Small intestine (tissue), 7 donors: ENCODE measurements at regions not wholly inside any gene's neighbourhood (a gene's known extent, or its start where the extent isn't known, plus 50 kb on each side); places are given as distances from the start of the nearest gene placed in this dataset.
"Not testable (repeated sequence)": the region's sequence is repeated elsewhere in the genome, so short reads cannot be mapped to it uniquely, and the experiment has no call there.

Experiments used
- DNase-seq, 2 donors: peaks; one replicate each; pipeline versions ENCODE4 v3.0.0 to v3.0.0-alpha.2; 2013
- FAIRE-seq: peaks from 2 replicates; lab custom pipeline; 2012; peaks lifted over from hg19 to GRCh38; lab: Jason Lieb, UNC
- H3K27ac ChIP-seq, 3 donors: one replicate each; pipeline ENCODE4 v1.5.1; 2013; ENCODE audit warnings: low read length in 2 of 3, mild to moderate bottlenecking in 2 of 3, control low read depth in 1 of 3, inconsistent platforms in 1 of 3, low read depth in 1 of 3, moderate library complexity in 1 of 3
- H3K27me3 ChIP-seq, 3 donors: one replicate each; pipeline ENCODE4 v1.6.1; 2013; ENCODE audit warnings: low read length in 3 of 3, inconsistent platforms in 1 of 3; ENCODE audit not compliant: control insufficient read depth in 3 of 3, insufficient read depth in 3 of 3
- H3K36me3 ChIP-seq, 3 donors: one replicate each; pipeline ENCODE4 v1.6.1; 2013; ENCODE audit warnings: low read length in 3 of 3, inconsistent platforms in 1 of 3, low read depth in 1 of 3, mild to moderate bottlenecking in 1 of 3, moderate library complexity in 1 of 3; ENCODE audit not compliant: control insufficient read depth in 3 of 3, insufficient read depth in 2 of 3
- H3K4me1 ChIP-seq, 3 donors: one replicate each; pipeline ENCODE4 v1.6.1; 2013; ENCODE audit warnings: low read length in 2 of 3, inconsistent platforms in 1 of 3, low read depth in 1 of 3, mild to moderate bottlenecking in 1 of 3, moderate library complexity in 1 of 3; ENCODE audit not compliant: control insufficient read depth in 3 of 3, insufficient read depth in 2 of 3
- H3K4me3 ChIP-seq, 3 donors: one replicate each; pipeline ENCODE4 v1.5.1; 2013; ENCODE audit warnings: low read length in 3 of 3, control low read depth in 1 of 3, inconsistent platforms in 1 of 3, low read depth in 1 of 3, mild to moderate bottlenecking in 1 of 3, moderate library complexity in 1 of 3
- H3K9me3 ChIP-seq, 2 donors: one replicate each; pipeline ENCODE4 v1.6.1; 2013; ENCODE audit warnings: low read depth in 1 of 2, low read length in 1 of 2; ENCODE audit not compliant: control insufficient read depth in 2 of 2, insufficient read depth in 1 of 2
- WGBS, 3 donors: extraction: QIAGEN DNeasy Blood & Tissue Kit; methylation state at CpG; one replicate each; pipeline ENCODE4 v1.1.7; 2013; 5-methylcytosine and 5-hydroxymethylcytosine counted together
- donor health status: healthy with polysubstance abuse.
- donor health status: control.
- donor health status: control.
- donor health status: Bipolar disorder and iron deficiency.
- donor health status: healthy.

DNA sequence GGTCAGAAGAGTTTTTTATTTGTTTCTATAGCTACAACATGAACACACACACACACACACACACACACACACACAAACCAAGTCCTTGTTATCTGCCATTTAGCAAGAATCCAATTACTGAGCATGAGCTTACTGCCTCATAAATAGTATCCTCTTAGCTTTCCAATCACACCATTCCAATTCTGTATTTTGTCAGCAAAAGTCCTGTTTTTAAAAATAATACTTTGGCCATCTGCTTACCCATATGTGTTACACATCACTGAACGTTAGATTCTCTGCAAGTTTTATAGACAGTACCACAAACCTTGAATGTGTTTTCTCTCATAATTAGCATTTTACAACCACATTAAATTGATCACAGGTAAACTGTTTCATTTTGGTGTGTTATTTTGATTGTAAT, 1905.4 kb upstream of the FLRT2 start:
- Histone ChIP-seq H3K27ac (no peak overlapping the region), H3K27me3 (no peaks in the 10 kb centered on the region), H3K4me1 (no peaks in the 10 kb centered on the region), H3K36me3 (no peaks in the 10 kb centered on the region), H3K4me3 (no peak overlapping the region), H3K9me3 (no peaks in the 10 kb centered on the region)
- no peak for FAIRE-seq
- 48 to 63% (median 52%) methylated on average over 1 of the region's 1 CpG for WGBS, 3 donors
- DNase-seq: no peak

DNA sequence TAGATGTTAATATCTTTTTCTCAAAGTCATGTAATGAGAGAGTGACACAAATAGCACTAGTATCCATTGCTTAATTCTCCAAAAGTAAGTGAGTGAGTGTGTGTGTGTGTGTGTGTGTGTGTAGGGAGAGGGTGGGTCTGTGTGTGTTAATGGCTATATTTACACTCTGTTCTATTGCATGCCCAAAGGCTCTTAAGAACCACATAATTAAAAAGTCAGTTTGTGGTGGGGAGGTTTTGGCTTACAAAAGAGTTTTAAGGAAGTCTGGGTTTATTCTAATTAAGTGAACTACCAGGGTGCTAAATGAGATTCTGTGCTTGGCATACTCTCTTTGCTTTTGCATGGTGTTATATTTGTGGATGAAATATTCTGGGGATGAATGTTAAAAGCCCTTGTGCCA, 1897.6 kb upstream of the FLRT2 start:
- FAIRE-seq: no peak
- H3K4me3 ChIP-seq: no peak overlapping the region
- H3K27ac ChIP-seq: no peak overlapping the region
- H3K4me1 ChIP-seq: no peaks in the 10 kb centered on the region
- no peaks in the 10 kb centered on the region for H3K9me3 ChIP-seq
- DNase-seq: no peak
- H3K36me3 ChIP-seq: no peaks in the 10 kb centered on the region
- no peaks in the 10 kb centered on the region for H3K27me3 ChIP-seq

DNA sequence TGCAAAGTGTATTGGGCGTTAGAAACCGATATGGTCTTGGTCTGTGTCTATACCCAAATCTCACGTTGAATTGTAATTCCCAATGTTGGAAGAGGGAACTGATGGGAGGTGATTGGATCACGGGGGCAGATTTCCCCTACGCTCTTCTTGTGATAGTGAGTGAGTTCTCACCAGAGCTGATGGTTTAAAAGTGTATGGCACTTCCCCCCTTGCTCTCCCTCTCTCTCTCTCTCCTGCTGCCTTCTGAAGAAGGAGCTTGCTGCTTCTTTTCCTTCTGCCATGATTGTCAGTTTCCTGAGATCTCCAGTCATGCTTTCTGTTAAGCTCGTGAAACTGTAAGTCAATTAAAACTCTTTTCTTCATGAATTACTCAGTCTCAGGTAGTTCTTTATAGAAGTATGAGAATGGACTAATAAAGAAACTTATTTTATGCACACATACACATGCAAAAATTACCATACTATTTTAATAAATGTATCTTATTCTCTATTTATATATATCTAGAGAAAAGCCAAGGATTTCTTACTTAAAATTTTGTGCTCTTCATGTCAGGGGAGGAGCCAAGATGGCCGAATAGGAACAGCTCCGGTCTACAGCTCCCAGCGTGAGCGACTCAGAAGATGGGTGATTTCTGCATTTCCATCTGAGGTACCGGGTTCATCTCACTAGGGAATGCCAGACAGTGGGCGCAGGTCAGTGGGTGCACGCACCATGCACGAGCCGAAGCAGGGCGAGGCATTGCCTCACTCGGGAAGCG, 1891.0 kb upstream of the FLRT2 start:
- Histone ChIP-seq H3K9me3 (no peaks in the 10 kb centered on the region), H3K4me1 (no peaks in the 10 kb centered on the region), H3K4me3 (no peak overlapping the region), H3K27me3 (no peaks in the 10 kb centered on the region), H3K27ac (no peak overlapping the region), H3K36me3 (no peaks in the 10 kb centered on the region)
- FAIRE-seq (no peak), DNase-seq (no peak)
- WGBS, 3 donors: 88 to 90% (median 89%) methylated on average over 18 of the region's 18 CpGs

DNA sequence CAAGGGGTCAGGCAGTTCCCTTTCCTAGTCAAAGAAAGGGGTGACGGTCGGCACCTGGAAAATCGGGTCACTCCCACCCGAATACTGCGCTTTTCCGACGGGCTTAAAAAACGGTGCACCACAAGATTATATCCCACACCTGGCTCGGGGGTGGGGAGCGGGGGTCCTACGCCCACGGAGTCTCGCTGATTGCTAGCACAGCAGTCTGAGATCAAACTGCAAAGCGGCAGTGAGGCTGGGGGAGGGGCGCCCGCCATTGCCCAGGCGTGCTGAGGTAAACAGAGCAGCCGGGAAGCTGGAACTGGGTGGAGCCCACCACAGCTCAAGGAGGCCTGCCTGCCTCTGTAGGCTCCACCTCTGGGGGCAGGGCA, 1890.5 kb upstream of the FLRT2 start:
- H3K36me3 ChIP-seq, FAIRE-seq, H3K27me3 ChIP-seq, H3K4me3 ChIP-seq, H3K9me3 ChIP-seq, H3K4me1 ChIP-seq, H3K27ac ChIP-seq, DNase-seq: not testable (repeated sequence)
- 90 to 91% (median 91%) methylated on average over 18 of the region's 18 CpGs for WGBS, 3 donors

DNA sequence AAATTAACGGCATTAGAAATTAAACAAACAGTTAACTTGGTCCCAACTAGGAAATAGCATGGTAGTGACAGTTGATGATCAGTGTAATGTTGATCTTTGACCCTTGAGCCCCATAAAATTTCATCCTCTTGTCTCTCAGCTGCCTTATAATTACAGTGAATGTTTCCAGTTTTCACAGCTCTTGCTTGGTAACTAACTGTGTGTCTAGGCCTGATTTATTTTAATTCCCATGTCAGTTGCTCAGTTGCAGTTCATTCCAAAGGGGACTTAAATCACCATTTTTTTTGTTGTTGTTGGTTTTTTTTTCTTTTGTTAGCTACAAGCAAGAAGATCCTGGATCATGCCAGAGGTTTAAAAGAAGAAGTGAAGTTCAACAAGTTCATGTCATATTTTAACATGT, 1883.7 kb upstream of the FLRT2 start:
- no peaks in the 10 kb centered on the region for H3K4me1 ChIP-seq
- FAIRE-seq: no peak
- DNase-seq: no peak
- H3K9me3 ChIP-seq: no peaks in the 10 kb centered on the region
- 41 to 52% (median 51%) methylated on average over 1 of the region's 1 CpG for WGBS, 3 donors
- H3K27me3 ChIP-seq: no peaks in the 10 kb centered on the region
- no peak overlapping the region for H3K27ac ChIP-seq
- no peak overlapping the region for H3K4me3 ChIP-seq
- no peaks in the 10 kb centered on the region for H3K36me3 ChIP-seq

DNA sequence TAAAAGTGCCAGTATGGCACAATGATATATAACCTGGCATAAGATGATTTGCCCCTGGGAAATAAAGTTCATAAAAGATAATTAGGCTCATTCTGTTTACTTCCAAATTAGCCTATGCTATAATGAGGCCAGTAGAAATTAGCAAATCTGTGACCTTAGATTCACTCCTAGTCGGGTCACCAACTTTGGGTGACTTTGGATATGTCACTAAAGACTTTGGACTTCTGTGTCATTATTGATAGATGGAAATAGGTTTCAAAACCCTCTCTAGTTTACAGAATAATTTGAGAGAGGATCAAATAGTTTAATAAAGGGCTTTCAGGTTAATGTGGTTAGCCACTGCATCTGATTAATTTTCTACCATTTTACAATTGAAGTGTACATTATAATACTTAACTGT, 1869.3 kb upstream of the FLRT2 start:
- H3K4me1 ChIP-seq: no peaks in the 10 kb centered on the region
- H3K27ac ChIP-seq: no peak overlapping the region
- DNase-seq: no peak
- H3K27me3 ChIP-seq: no peaks in the 10 kb centered on the region
- no peak overlapping the region for H3K4me3 ChIP-seq
- no peak for FAIRE-seq
- 59 to 70% (median 59%) methylated on average over 1 of the region's 1 CpG for WGBS, 3 donors
- H3K36me3 ChIP-seq: no peaks in the 10 kb centered on the region
- H3K9me3 ChIP-seq: no peaks in the 10 kb centered on the region

DNA sequence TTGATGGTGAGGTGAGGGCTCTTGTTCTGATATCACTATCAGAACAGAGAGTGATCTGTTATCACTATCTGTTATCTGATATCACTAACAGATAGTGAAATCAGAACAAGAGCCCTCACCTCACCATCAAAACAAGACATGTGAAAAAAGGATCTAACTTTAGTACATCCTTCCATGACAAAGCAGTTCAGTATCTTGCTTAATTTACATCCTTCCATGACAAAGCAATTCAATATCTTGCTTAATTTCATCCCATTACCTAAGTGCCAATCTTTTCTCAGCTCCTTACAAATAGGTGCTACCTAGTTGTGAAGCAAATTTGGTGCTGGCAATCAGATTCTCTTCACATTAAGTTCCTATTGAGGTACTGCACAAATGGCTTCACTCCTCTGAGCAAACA, 1865.6 kb upstream of the FLRT2 start:
- no peak for DNase-seq
- Histone ChIP-seq H3K27ac (no peak overlapping the region), H3K4me3 (no peak overlapping the region), H3K9me3 (no peaks in the 10 kb centered on the region), H3K4me1 (no peaks in the 10 kb centered on the region), H3K36me3 (no peaks in the 10 kb centered on the region), H3K27me3 (no peaks in the 10 kb centered on the region)
- no peak for FAIRE-seq

DNA sequence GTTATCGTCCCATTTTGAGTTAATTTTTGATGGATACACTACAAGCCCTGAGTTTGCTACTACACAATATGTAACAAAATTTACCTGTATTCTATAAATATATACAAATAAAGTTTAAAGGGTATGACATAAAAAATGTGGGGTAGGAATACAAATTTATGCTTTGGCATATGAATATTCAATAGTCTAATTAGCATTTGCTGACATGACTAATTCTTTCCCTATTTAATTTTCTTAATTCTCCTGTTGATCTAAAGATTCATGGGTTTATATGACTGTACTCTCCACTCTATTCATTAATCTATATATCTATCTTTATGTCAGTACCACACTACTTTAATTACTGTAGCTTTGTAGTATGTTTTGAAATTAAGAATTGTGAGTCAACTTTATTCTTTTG, 1840.7 kb upstream of the FLRT2 start:
- DNase-seq: no peak
- WGBS, 3 donors: 91 to 96% (median 95%) methylated on average over 1 of the region's 1 CpG

DNA sequence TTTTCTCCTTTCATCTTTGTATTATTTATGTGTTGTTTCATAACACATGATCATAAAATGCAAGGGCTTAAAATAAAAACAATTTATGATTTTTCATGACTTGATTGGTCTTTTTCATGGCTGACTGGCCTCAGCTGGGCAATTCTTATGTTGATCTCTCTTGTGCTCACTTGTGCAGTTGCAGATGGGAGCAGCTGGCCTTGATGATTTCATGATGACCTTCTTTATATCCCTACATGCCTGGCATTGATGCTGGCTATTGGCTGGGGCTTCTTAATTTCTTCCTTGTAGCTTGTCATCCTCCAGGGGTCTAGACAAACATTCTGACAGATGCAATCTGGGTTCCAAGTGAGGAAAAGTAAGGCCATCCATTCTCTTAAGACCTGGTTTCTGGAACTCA, 1832.8 kb upstream of the FLRT2 start:
- H3K27me3 ChIP-seq: no peaks in the 10 kb centered on the region
- H3K4me1 ChIP-seq: no peaks in the 10 kb centered on the region
- FAIRE-seq (no peak), DNase-seq (no peak)
- no peak overlapping the region for H3K4me3 ChIP-seq
- no peaks in the 10 kb centered on the region for H3K9me3 ChIP-seq
- H3K36me3 ChIP-seq: no peaks in the 10 kb centered on the region
- H3K27ac ChIP-seq: no peak overlapping the region

More for the DNA sequence above, 1840.7 kb upstream of the FLRT2 start:
- H3K27ac ChIP-seq: no peak overlapping the region
- no peak overlapping the region for H3K4me3 ChIP-seq
- H3K9me3 ChIP-seq: peaks cover 0 to 3% of the 10 kb centered on the region in 2 donors
- H3K27me3 ChIP-seq: no peaks in the 10 kb centered on the region
- no peaks in the 10 kb centered on the region for H3K36me3 ChIP-seq
- no peak for FAIRE-seq
- H3K4me1 ChIP-seq: no peaks in the 10 kb centered on the region
